GM12891 (cell line): ENCODE measurements at regions not wholly inside any gene's neighbourhood (a gene's known extent, or its start where the extent isn't known, plus 50 kb on each side); places are given as distances from the start of the nearest gene placed in this dataset.

Source experiments
- POLR2A ChIP-seq: IDR thresholded peaks from 2 replicates; pipeline ENCODE4 v1.6.1; 2011; ENCODE audit warnings: low read depth, low read length, control low read depth
- POLR2AphosphoS5 ChIP-seq: IDR thresholded peaks from 2 replicates; pipeline ENCODE4 v1.6.1; 2011; ENCODE audit warnings: low read depth, low read length, control low read depth
- TAF1 ChIP-seq: IDR thresholded peaks from 2 replicates; pipeline ENCODE4 v1.6.1; 2011; ENCODE audit warnings: low read depth, low read length, control low read depth

GRCh38 chrX:39846460-39846859 is 251.3 kb downstream of the BCOR start:
- TF ChIP-seq POLR2AphosphoS5 = no peak
- no peak for TF ChIP-seq TAF1
- TF ChIP-seq POLR2A = no peak
